Neutrophil (primary cell): ENCODE measurements at regions not wholly inside any gene's neighbourhood (a gene's known extent, or its start where the extent isn't known, plus 50 kb on each side); places are given as distances from the start of the nearest gene placed in this dataset.

Source experiments
- H3K27ac ChIP-seq: fragments of 200-600 bp; sonication (generic); 2 replicates; pipeline ENCODE4 v1.5.1; 2016; ENCODE audit warnings: mild to moderate bottlenecking, moderate library complexity
- H3K27me3 ChIP-seq: fragments of 200-600 bp; sonication (generic); 2 replicates; pipeline ENCODE4 v1.6.0; 2016; ENCODE audit warnings: mild to moderate bottlenecking
- H3K36me3 ChIP-seq: fragments of 200-600 bp; sonication (generic); 2 replicates; pipeline ENCODE4 v1.5.1; 2017
- H3K4me1 ChIP-seq, 2 experiments: fragments of 200-600 bp in 1 of 2; sonication (generic) in 1 of 2; 1 replicate in 1 of 2; 2 replicates in 1 of 2; pipeline versions ENCODE4 v1.5.1 to v1.6.1; 2013 to 2016; ENCODE audit warnings: low read depth in 1 of 2, low read length in 1 of 2, mild to moderate bottlenecking in 1 of 2, moderate library complexity in 1 of 2; ENCODE audit not compliant: control insufficient read depth in 1 of 2, insufficient read depth in 1 of 2
- H3K4me3 ChIP-seq, 2 experiments: fragments of 200-600 bp in 1 of 2; sonication (generic) in 1 of 2; 1 replicate in 1 of 2; 2 replicates in 1 of 2; pipeline ENCODE4 v1.5.1; 2013 to 2016; ENCODE audit warnings: low read depth in 1 of 2, low read length in 1 of 2, mild to moderate bottlenecking in 1 of 2, moderate library complexity in 1 of 2
- H3K9me3 ChIP-seq: fragments of 200-600 bp; sonication (generic); 2 replicates; pipeline ENCODE4 v1.5.1; 2016
- TF ChIP-seq, protein P1 (sequence below): fragments of 200-600 bp; sonication (generic); IDR thresholded peaks from 2 replicates; pipeline ENCODE4 v1.5.1; 2016; ENCODE audit warnings: antibody characterized with exemption

DNA sequence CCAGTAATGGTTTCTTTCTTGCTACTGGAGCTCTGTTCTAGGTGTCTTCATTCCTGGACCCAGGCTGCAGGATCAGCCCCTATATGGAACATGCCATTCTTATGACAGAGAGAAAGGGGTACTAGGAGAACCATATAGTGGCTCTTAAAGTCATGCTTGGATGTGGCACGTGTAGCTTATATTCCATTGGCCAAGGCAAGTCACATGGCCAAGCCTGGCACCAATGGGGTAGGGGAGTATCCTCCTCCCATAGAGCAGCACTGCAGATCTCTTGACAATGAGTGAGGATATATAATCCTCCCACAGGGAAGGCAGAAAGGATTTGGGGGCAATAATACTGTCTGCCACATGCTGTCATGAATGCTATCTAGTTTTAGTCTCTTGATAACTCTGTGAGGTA lies 193.3 kb downstream of the PALM2AKAP2 start:
- TF ChIP-seq, protein P1, sequence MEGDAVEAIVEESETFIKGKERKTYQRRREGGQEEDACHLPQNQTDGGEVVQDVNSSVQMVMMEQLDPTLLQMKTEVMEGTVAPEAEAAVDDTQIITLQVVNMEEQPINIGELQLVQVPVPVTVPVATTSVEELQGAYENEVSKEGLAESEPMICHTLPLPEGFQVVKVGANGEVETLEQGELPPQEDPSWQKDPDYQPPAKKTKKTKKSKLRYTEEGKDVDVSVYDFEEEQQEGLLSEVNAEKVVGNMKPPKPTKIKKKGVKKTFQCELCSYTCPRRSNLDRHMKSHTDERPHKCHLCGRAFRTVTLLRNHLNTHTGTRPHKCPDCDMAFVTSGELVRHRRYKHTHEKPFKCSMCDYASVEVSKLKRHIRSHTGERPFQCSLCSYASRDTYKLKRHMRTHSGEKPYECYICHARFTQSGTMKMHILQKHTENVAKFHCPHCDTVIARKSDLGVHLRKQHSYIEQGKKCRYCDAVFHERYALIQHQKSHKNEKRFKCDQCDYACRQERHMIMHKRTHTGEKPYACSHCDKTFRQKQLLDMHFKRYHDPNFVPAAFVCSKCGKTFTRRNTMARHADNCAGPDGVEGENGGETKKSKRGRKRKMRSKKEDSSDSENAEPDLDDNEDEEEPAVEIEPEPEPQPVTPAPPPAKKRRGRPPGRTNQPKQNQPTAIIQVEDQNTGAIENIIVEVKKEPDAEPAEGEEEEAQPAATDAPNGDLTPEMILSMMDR: no peak

DNA sequence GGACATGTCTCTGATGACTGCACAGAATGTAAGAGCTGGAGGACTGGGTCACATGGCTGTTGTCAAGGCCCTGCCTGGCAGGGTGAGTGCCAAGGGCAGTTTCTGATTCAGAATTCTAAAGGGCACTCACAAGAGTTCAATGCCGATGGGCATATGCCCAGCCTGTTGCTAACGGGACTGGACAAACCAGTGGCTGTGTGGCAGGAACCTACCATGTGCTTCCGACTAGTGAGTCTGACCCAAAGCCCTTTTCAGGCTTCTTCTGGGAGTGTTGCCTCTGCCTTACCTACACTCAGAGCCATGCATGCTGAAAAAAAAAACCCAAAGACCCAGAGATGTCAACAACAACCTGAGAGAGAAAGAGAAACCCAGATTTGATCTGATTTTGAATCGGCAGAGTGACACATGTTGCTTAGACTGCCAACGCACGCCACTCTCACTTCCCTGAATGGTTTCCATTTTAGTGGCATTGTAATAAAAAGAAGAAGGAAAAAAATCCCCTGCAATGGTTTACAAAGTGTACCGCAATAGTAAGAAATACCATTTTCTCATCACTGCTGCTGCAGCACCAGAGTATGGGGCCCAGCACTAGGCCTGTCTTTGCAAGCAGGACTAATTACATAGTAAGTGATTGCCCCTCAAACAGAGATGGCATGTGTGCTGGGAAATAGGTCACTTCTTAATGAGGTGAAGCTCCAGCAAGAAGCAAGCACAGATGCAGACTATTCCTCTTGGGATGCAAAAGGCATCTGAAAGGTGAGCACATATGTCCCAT lies 194.3 kb downstream of the PALM2AKAP2 start:
- TF ChIP-seq, protein P1: no peak
- no peaks in the 10 kb centered on the region for H3K36me3 ChIP-seq
- no peak overlapping the region for H3K4me3 ChIP-seq
- H3K27ac ChIP-seq: no peak overlapping the region
- H3K4me1 ChIP-seq: no peaks in the 10 kb centered on the region
- no peaks in the 10 kb centered on the region for H3K9me3 ChIP-seq
- H3K27me3 ChIP-seq: no peaks in the 10 kb centered on the region

More for the DNA sequence above, 193.3 kb downstream of the PALM2AKAP2 start:
- no peak overlapping the region for H3K4me3 ChIP-seq
- H3K36me3 ChIP-seq: no peaks in the 10 kb centered on the region
- H3K27me3 ChIP-seq: no peaks in the 10 kb centered on the region
- H3K27ac ChIP-seq: no peak overlapping the region
- H3K4me1 ChIP-seq: no peaks in the 10 kb centered on the region
- no peaks in the 10 kb centered on the region for H3K9me3 ChIP-seq

DNA sequence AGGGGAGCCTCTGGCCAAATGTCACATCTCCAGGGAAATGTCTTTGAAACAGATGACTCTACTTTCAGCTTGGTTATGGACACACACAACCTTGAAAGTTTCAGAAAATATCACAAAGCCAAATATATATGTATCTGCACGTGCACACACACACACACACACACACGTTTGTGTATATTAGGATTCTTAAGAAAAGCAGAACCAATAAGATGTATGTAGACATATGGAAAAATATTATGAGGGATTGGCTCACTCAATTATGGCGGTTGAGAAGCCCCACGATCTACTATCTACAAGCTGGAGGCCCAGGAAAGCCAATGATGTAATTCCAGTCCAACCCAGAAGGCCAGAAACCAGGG lies 194.9 kb downstream of the PALM2AKAP2 start:
- no peaks in the 10 kb centered on the region for H3K4me1 ChIP-seq
- H3K27me3 ChIP-seq: no peaks in the 10 kb centered on the region
- TF ChIP-seq, protein P1: no peak
- no peak overlapping the region for H3K4me3 ChIP-seq
- H3K9me3 ChIP-seq: no peaks in the 10 kb centered on the region
- H3K36me3 ChIP-seq: no peaks in the 10 kb centered on the region
- H3K27ac ChIP-seq: no peak overlapping the region

DNA sequence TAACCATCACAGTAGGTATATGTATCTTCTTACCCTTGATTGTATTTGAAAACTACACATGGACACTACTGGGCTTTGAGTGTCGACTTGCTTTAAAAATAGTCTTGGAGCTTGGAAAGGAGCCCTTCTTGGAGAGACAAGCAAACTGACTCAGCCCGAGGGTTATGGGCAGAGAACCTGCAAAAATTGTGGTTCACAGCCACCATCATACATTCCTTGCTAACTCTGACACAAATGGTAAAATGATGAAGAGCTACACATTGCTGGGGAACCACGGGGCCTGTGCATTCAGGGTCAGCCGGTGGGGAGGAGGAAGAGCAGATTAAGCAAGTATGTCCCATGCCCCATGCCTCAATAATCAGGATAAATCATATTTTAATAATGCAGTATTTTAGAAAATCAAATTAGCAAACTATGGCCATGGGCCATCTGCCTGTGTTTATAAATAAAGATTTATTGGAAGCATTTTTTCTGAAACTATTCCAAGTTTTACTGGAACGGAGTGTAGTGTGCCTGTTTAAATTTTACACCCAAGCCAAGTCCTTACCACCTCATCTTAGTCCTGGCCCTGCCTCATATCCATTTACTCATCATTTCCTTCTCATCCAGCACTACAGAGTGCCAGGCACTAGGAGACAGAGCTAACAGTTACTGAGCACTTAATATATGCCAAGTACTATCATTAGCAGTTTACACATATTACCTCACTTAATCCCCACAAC lies 195.7 kb downstream of the PALM2AKAP2 start:
- Histone ChIP-seq H3K27ac (no peak overlapping the region), H3K4me3 (no peak overlapping the region), H3K36me3 (no peaks in the 10 kb centered on the region), H3K9me3 (no peaks in the 10 kb centered on the region), H3K4me1 (no peaks in the 10 kb centered on the region), H3K27me3 (no peaks in the 10 kb centered on the region)
- TF ChIP-seq, protein P1: no peak

DNA sequence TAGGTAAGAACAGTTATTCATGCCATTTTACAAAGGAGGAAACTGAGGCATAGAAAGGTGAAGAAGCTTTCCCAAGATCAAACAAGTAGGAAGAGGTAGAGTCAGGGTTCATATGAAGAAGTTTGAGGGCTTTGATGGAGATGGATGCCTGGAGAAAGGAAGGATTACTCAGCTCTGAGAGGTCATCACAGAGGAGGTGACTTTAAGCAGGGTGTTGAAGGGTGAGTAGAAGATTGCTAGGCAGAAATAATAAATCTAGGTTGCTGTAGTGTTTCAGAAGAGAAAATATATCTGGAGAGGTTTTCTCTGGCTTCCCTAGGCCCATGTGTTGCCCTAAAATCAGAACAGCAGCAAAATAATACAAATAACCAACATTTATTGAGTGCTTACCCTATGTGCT lies 196.3 kb downstream of the PALM2AKAP2 start:
- Histone ChIP-seq H3K9me3 (no peaks in the 10 kb centered on the region), H3K36me3 (no peaks in the 10 kb centered on the region), H3K27me3 (no peaks in the 10 kb centered on the region), H3K4me1 (no peaks in the 10 kb centered on the region), H3K4me3 (no peak overlapping the region), H3K27ac (no peak overlapping the region)
- TF ChIP-seq, protein P1: no peak
